HEK293 (cell line): ENCODE measurements at regions not wholly inside any gene's neighbourhood (a gene's known extent, or its start where the extent isn't known, plus 50 kb on each side); places are given as distances from the start of the nearest gene placed in this dataset.

Experiments
- CTCF ChIA-PET: fragments of 350-600 bp; formaldehyde crosslinking; extraction: SDS; loops from one replicate; lab custom pipeline; 2021; ENCODE audit warnings: antibody characterized with exemption; lab: Yijun Ruan, JAX
- POLR2A ChIA-PET: fragments of 300-600 bp; formaldehyde crosslinking; extraction: SDS; loops from one replicate; lab custom pipeline; 2020; ENCODE audit warnings: antibody characterized with exemption, inconsistent platforms; lab: Yijun Ruan, JAX
- H3K27ac ChIP-seq: fragments of 200-500 bp; sonication (Bioruptor generic); 2 replicates; pipeline ENCODE4 v1.5.1; 2014; ENCODE audit warnings: low read depth, low read length, control low read depth, inconsistent platforms; ENCODE audit errors: extremely low read depth
- H3K36me3 ChIP-seq, 2 experiments: fragments of 200-500 bp in 1 of 2; sonication (Bioruptor generic) in 1 of 2; 1 replicate in 1 of 2; 2 replicates in 1 of 2; pipeline ENCODE4 v1.5.1; 2014 to 2017; ENCODE audit warnings: inconsistent platforms in 2 of 2, low read length in 2 of 2; ENCODE audit not compliant: control insufficient read depth in 2 of 2, insufficient read depth in 1 of 2
- H3K4me1 ChIP-seq: fragments of 200-500 bp; sonication (Bioruptor generic); 2 replicates; pipeline ENCODE4 v1.5.1; 2014; ENCODE audit warnings: mild to moderate bottlenecking, low read length, inconsistent platforms; ENCODE audit not compliant: control insufficient read depth, insufficient read depth
- H3K4me3 ChIP-seq: 2 replicates; pipeline ENCODE4 v1.5.1; 2011; ENCODE audit warnings: low read depth, mild to moderate bottlenecking, control low read depth, low read length, moderate library complexity
- H3K9me3 ChIP-seq: fragments of 200-500 bp; sonication (Bioruptor generic); 2 replicates; pipeline ENCODE4 v1.5.1; 2014; ENCODE audit warnings: low read depth, low read length, inconsistent platforms; ENCODE audit not compliant: control insufficient read depth, insufficient read depth
- BCL11B ChIP-seq: fragments of 450-650 bp; formaldehyde crosslinking; IDR thresholded peaks from 2 replicates; pipeline ENCODE4 v1.5.1; 2016; ENCODE audit warnings: low read depth, missing biosample characterization, missing genetic modification characterization
- GLI2 ChIP-seq: fragments of 450-650 bp; formaldehyde crosslinking; IDR thresholded peaks from 2 replicates; pipeline ENCODE4; 2017; ENCODE audit warnings: missing biosample characterization, missing genetic modification characterization, low read depth, borderline replicate concordance
- HOXA7 ChIP-seq: sonication (generic); formaldehyde crosslinking; IDR thresholded peaks from 2 replicates; pipeline ENCODE4 v1.8.1; 2022; ENCODE audit warnings: missing genetic modification reagents, borderline replicate concordance
- HOXC10 ChIP-seq: sonication (generic); formaldehyde crosslinking; IDR thresholded peaks from 2 replicates; pipeline ENCODE4 v1.8.1; 2023; ENCODE audit warnings: mild to moderate bottlenecking, missing genetic modification reagents
- KLF17 ChIP-seq: fragments of 450-650 bp; formaldehyde crosslinking; IDR thresholded peaks from 2 replicates; pipeline ENCODE4 v1.5.1; 2016; ENCODE audit warnings: missing biosample characterization, missing genetic modification characterization
- PRDM6 ChIP-seq: fragments of 450-650 bp; formaldehyde crosslinking; IDR thresholded peaks from 2 replicates; pipeline ENCODE4 v1.5.1; 2017; ENCODE audit warnings: missing biosample characterization, missing genetic modification characterization
- SCRT2 ChIP-seq: fragments of 450-650 bp; formaldehyde crosslinking; IDR thresholded peaks from 2 replicates; pipeline ENCODE4 v1.5.1; 2016; ENCODE audit warnings: missing biosample characterization, missing genetic modification characterization
- ZBTB20 ChIP-seq: fragments of 450-650 bp; formaldehyde crosslinking; IDR thresholded peaks from 2 replicates; pipeline ENCODE4 v1.5.1; 2016; ENCODE audit warnings: missing biosample characterization, missing genetic modification characterization
- ZEB2 ChIP-seq: fragments of 450-650 bp; formaldehyde crosslinking; IDR thresholded peaks from 2 replicates; pipeline ENCODE4 v1.5.1; 2016; ENCODE audit warnings: missing biosample characterization, missing genetic modification characterization
- ZFP41 ChIP-seq: fragments of 450-650 bp; formaldehyde crosslinking; IDR thresholded peaks from 2 replicates; pipeline ENCODE4 v1.5.1; 2016; ENCODE audit warnings: missing biosample characterization, missing genetic modification characterization, borderline replicate concordance
- ZNF155 ChIP-seq: fragments of 450-650 bp; formaldehyde crosslinking; IDR thresholded peaks from 2 replicates; pipeline ENCODE4 v1.5.1; 2016; ENCODE audit warnings: missing biosample characterization, missing genetic modification characterization
- ZNF18 ChIP-seq: fragments of 450-650 bp; formaldehyde crosslinking; IDR thresholded peaks from 2 replicates; pipeline ENCODE4 v1.5.1; 2016; ENCODE audit warnings: missing biosample characterization, missing genetic modification characterization
- ZNF26 ChIP-seq: fragments of 450-650 bp; formaldehyde crosslinking; IDR thresholded peaks from 2 replicates; pipeline ENCODE4 v1.5.1; 2016; ENCODE audit warnings: missing biosample characterization, missing genetic modification characterization
- ZNF274 ChIP-seq, 2 experiments: fragments of 200-500 bp in 1 of 2; fragments of 450-650 bp in 1 of 2; sonication (Bioruptor generic) in 1 of 2; formaldehyde crosslinking in 1 of 2; IDR thresholded peaks; 2 replicates each; pipeline versions ENCODE4 v1.5.1 to v1.6.1; 2014 to 2016; ENCODE audit warnings: borderline replicate concordance in 1 of 2, inconsistent platforms in 1 of 2, low read length in 1 of 2, missing biosample characterization in 1 of 2, missing genetic modification characterization in 1 of 2
- ZNF311 ChIP-seq: fragments of 450-650 bp; formaldehyde crosslinking; IDR thresholded peaks from 2 replicates; pipeline ENCODE4 v1.5.1; 2017; ENCODE audit warnings: missing biosample characterization, missing genetic modification characterization, borderline replicate concordance
- ZNF423 ChIP-seq: fragments of 450-650 bp; formaldehyde crosslinking; IDR thresholded peaks from 2 replicates; pipeline ENCODE4 v1.5.1; 2016; ENCODE audit warnings: missing biosample characterization, missing genetic modification characterization
- ZNF501 ChIP-seq: fragments of 450-650 bp; formaldehyde crosslinking; IDR thresholded peaks from 2 replicates; pipeline ENCODE4 v1.5.1; 2016; ENCODE audit warnings: missing biosample characterization, missing genetic modification characterization
- ZNF596 ChIP-seq: fragments of 450-650 bp; IDR thresholded peaks from 2 replicates; pipeline ENCODE4 v1.5.0; 2018; ENCODE audit warnings: missing biosample characterization, mild to moderate bottlenecking, missing genetic modification characterization, moderate library complexity
- ZNF600 ChIP-seq: fragments of 450-650 bp; formaldehyde crosslinking; IDR thresholded peaks from 2 replicates; pipeline ENCODE4 v1.5.1; 2016; ENCODE audit warnings: missing biosample characterization, missing genetic modification characterization
- ZNF621 ChIP-seq: fragments of 450-650 bp; formaldehyde crosslinking; IDR thresholded peaks from 2 replicates; pipeline ENCODE4 v1.5.1; 2017; ENCODE audit warnings: missing biosample characterization, missing genetic modification characterization
- ZNF654 ChIP-seq: fragments of 450-650 bp; formaldehyde crosslinking; IDR thresholded peaks from 2 replicates; pipeline ENCODE4 v1.5.1; 2016; ENCODE audit warnings: low read depth, missing biosample characterization, missing genetic modification characterization
- ZNF660 ChIP-seq: fragments of 450-650 bp; IDR thresholded peaks from 2 replicates; pipeline ENCODE4 v1.5.1; 2018; ENCODE audit warnings: missing biosample characterization, mild to moderate bottlenecking, missing genetic modification characterization
- ZNF704 ChIP-seq: fragments of 450-650 bp; formaldehyde crosslinking; IDR thresholded peaks from 2 replicates; pipeline ENCODE4 v1.5.1; 2016; ENCODE audit warnings: missing biosample characterization, missing genetic modification characterization
- ZNF777 ChIP-seq: fragments of 450-650 bp; formaldehyde crosslinking; IDR thresholded peaks from 2 replicates; pipeline ENCODE4 v1.5.1; 2017; ENCODE audit warnings: missing biosample characterization, missing genetic modification characterization, borderline replicate concordance
- ZNF792 ChIP-seq: fragments of 450-650 bp; formaldehyde crosslinking; IDR thresholded peaks from 2 replicates; pipeline ENCODE4 v1.5.1; 2016; ENCODE audit warnings: missing biosample characterization, missing genetic modification characterization
- ZSCAN16 ChIP-seq: fragments of 450-650 bp; formaldehyde crosslinking; IDR thresholded peaks from 2 replicates; pipeline ENCODE4 v1.5.1; 2016; ENCODE audit warnings: missing biosample characterization, missing genetic modification characterization

GRCh38 chr11:101362643-101363042 is 221.2 kb downstream of the TRPC6 start:
- H3K4me3 ChIP-seq = no peak overlapping the region
- CTCF ChIA-PET = no interaction called here
- H3K9me3 ChIP-seq = no peaks in the 10 kb centered on the region
- H3K27ac ChIP-seq = no peak overlapping the region
- no peaks in the 10 kb centered on the region for H3K4me1 ChIP-seq
- no peaks in the 10 kb centered on the region for H3K36me3 ChIP-seq
- TF ChIP-seq ZNF777 (tag by site-specific recombination) (no peak), ZSCAN16 (no peak)
- TF ChIP-seq, all 188 proteins: peak for 0
- POLR2A ChIA-PET = no interaction called here

- CTCF ChIA-PET = interaction anchor here (0.6 kb wide), 1 partner anchor 1497 kb away, joined by 3 read pairs; no protein-coding TSS in a partner anchor
- Histone ChIP-seq H3K4me3 (no peak overlapping the region), H3K27ac (no peak overlapping the region), H3K36me3 (no peaks in the 10 kb centered on the region), H3K9me3 (no peaks in the 10 kb centered on the region), H3K4me1 (no peaks in the 10 kb centered on the region)
- POLR2A ChIA-PET = no interaction called here
- TF ChIP-seq ZNF660 (tag by site-specific recombination) (no peak), ZNF26 (tag by site-specific recombination) (no peak), ZNF704 (tag by site-specific recombination) (no peak), ZNF423 (no peak), ZNF600 (tag by site-specific recombination) (no peak), GLI2 (tag by site-specific recombination) (no peak), HOXA7 (no peak), ZNF274 (IDR thresholded peaks at IDR 0.05; ENCODE audit: low read length) (no peak), ZNF274 (tag by site-specific recombination; IDR thresholded peaks at IDR 0.05; ENCODE audit: borderline replicate concordance) (no peak), SCRT2 (tag by site-specific recombination) (no peak), BCL11B (no peak), ZNF155 (no peak), ZNF596 (tag by site-specific recombination) (no peak), ZBTB20 (no peak), ZNF621 (no peak), ZFP41 (no peak), ZNF311 (tag by site-specific recombination) (no peak), ZNF792 (no peak), PRDM6 (tag by site-specific recombination) (no peak)
- TF ChIP-seq, all 188 proteins: peak for 0
Observed at GRCh38 chr11:101357771-101358170, 226.0 kb downstream of the TRPC6 start.

GRCh38 chr11:101354801-101355200 is 225.2 kb upstream of the PGR start:
- ChIA-PET POLR2A (no interaction called here), CTCF (no interaction called here)
- H3K27ac ChIP-seq = no peak overlapping the region
- no peaks in the 10 kb centered on the region for H3K36me3 ChIP-seq
- no peak overlapping the region for H3K4me3 ChIP-seq
- no peaks in the 10 kb centered on the region for H3K9me3 ChIP-seq
- H3K4me1 ChIP-seq = no peaks in the 10 kb centered on the region
- TF ChIP-seq ZNF654 (tag by site-specific recombination) (no peak), KLF17 (tag by site-specific recombination) (no peak), ZNF18 (no peak), ZEB2 (tag by site-specific recombination) (no peak), ZNF501 (tag by site-specific recombination) (no peak), PRDM6 (tag by site-specific recombination) (no peak), HOXC10 (CRISPR knock-in tag) (no peak)
